ENCODE measurements at regions not wholly inside any gene's neighbourhood (a gene's known extent, or its start where the extent isn't known, plus 50 kb on each side); places are given as distances from the start of the nearest gene placed in this dataset.

GRCh38 chr5:50562694-50563093 lies 103.7 kb upstream of the PARP8 start:
- no peaks in the 10 kb centered on the region for H3K9me3 Mint-ChIP-seq
- no peak overlapping the region for H3K27ac Mint-ChIP-seq
- Histone ChIP-seq H3K79me2 (replicated peaks; ENCODE audit: insufficient read depth) (no peaks in the 10 kb centered on the region), H3K4me2 (no peak overlapping the region), H3K27me3 (ENCODE audit: insufficient read depth) (no peaks in the 10 kb centered on the region), H3K27ac (ENCODE audit: low read depth) (no peak overlapping the region), H4K20me1 (replicated peaks; ENCODE audit: insufficient read depth) (no peaks in the 10 kb centered on the region), H3K4me1 (ENCODE audit: insufficient read depth) (no peaks in the 10 kb centered on the region), H3F3A (replicated peaks; ENCODE audit: low read depth) (no peaks in the 10 kb centered on the region), H3K9me2 (ENCODE audit: insufficient read depth) (no peaks in the 10 kb centered on the region), H2AFZ (no peak overlapping the region), H3K36me3 (ENCODE audit: insufficient read depth) (no peaks in the 10 kb centered on the region), H3K4me3 (no peak overlapping the region)
- ATAC-seq, result no peak
- TF ChIP-seq CTCF (conservative IDR thresholded peaks at IDR 0.05; ENCODE audit: low read depth in 2 of 2) (no peak), CREB1 (CRISPR knock-in tag; IDR thresholded peaks at IDR 0.05; ENCODE audit: low read depth) (no peak), ZNF114 (CRISPR knock-in tag; IDR thresholded peaks at IDR 0.05) (no peak), STAT1 (IDR thresholded peaks at IDR 0.05; ENCODE audit: unreplicated experiment) (no peak), ETS1 (IDR thresholded peaks at IDR 0.05) (no peak), POLR2AphosphoS5 (IDR thresholded peaks at IDR 0.05; ENCODE audit: low read depth) (no peak), REST (IDR thresholded peaks at IDR 0.05; ENCODE audit: unreplicated experiment) (no peak), JUNB (IDR thresholded peaks at IDR 0.05; ENCODE audit: unreplicated experiment) (no peak), ZNF462 (CRISPR knock-in tag; IDR thresholded peaks at IDR 0.05) (no peak), EZH2phosphoT487 (IDR thresholded peaks at IDR 0.05; ENCODE audit: unreplicated experiment) (no peak), ZNF331 (CRISPR knock-in tag; IDR thresholded peaks at IDR 0.05; ENCODE audit: low read depth) (no peak)
- H3K27me3 Mint-ChIP-seq (ENCODE audit: insufficient read depth, low read depth, poor library complexity), result no peaks in the 10 kb centered on the region
- no peak overlapping the region for H3K4me3 Mint-ChIP-seq
- H3K36me3 Mint-ChIP-seq (ENCODE audit: low read depth), result no peaks in the 10 kb centered on the region
- no peaks in the 10 kb centered on the region for H3K4me1 Mint-ChIP-seq
- DNase-seq (ENCODE audit: low spot score), result no peak
